ENCODE measurements at regions not wholly inside any gene's neighbourhood (a gene's known extent, or its start where the extent isn't known, plus 50 kb on each side); places are given as distances from the start of the nearest gene placed in this dataset.

DNA sequence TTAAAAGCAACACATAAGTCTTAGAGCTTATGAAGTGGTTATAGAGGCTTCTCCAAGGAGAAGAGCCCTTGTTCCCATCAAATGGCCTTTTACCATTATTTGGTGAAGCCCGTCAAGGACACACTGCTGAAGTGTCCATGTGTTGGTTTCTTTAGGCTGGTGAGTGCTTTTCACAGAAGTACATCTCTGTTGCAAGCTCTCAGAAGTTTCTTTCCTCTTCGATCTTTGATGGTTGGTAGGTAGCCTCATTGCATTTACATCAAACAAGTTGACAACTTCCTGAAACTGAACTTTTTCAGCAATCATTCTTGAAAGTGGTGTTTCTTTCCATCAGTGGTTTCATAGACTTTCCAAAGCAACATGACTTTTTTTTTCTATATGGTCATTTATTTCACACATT is 465.6 kb downstream of the HDGFL1 start:
- H3K4me3 ChIP-seq (ENCODE audit: low read depth in 1 of 3, low read length in 3 of 3): no peak overlapping the region
- TF ChIP-seq GABPA (IDR thresholded peaks at IDR 0.05 in 1 of 2, conservative IDR thresholded peaks at IDR 0.05 in 1 of 2) (no peak), JUND (IDR thresholded peaks at IDR 0.05) (no peak), HNF4A (conservative IDR thresholded peaks at IDR 0.05) (no peak), EGR1 (IDR thresholded peaks at IDR 0.05; ENCODE audit: low read depth in 2 of 2) (no peak), FOXA2 (IDR thresholded peaks at IDR 0.05) (no peak), YY1 (IDR thresholded peaks at IDR 0.05) (no peak), RXRA (IDR thresholded peaks at IDR 0.05) (no peak), SP1 (IDR thresholded peaks at IDR 0.05) (no peak), TAF1 (conservative IDR thresholded peaks at IDR 0.05) (no peak), RAD21 (IDR thresholded peaks at IDR 0.05) (no peak)
- TF ChIP-seq, protein P1, sequence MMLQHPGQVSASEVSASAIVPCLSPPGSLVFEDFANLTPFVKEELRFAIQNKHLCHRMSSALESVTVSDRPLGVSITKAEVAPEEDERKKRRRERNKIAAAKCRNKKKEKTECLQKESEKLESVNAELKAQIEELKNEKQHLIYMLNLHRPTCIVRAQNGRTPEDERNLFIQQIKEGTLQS (IDR thresholded peaks at IDR 0.05): no peak
- TF ChIP-seq, protein P2, sequence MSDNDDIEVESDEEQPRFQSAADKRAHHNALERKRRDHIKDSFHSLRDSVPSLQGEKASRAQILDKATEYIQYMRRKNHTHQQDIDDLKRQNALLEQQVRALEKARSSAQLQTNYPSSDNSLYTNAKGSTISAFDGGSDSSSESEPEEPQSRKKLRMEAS (IDR thresholded peaks at IDR 0.05): no peak
- H3K36me3 ChIP-seq (ENCODE audit: control insufficient read depth in 4 of 4, insufficient read depth in 3 of 4, low read depth in 1 of 4, low read length in 3 of 4): no peaks in the 10 kb centered on the region
- H3K4me1 ChIP-seq (ENCODE audit: control insufficient read depth in 4 of 4, insufficient read depth in 4 of 4, low read length in 3 of 4): no peaks in the 10 kb centered on the region
- WGBS: 85% methylated on average over 2 of the region's 2 CpGs
- no peaks in the 10 kb centered on the region for H3K27me3 ChIP-seq (ENCODE audit: control insufficient read depth in 4 of 4, insufficient read depth in 4 of 4, low read length in 3 of 4)
- H3K27ac ChIP-seq (ENCODE audit: low read depth in 1 of 2, low read length in 2 of 2): no peak overlapping the region
- DNase-seq (ENCODE audit: low spot score): no peak
- H3K9me3 ChIP-seq (ENCODE audit: control insufficient read depth in 4 of 4, low read length in 3 of 4): no peaks in the 10 kb centered on the region
- no peak overlapping the region for H3K9ac ChIP-seq (ENCODE audit: low read depth in 1 of 2, low read length in 2 of 2)

DNA sequence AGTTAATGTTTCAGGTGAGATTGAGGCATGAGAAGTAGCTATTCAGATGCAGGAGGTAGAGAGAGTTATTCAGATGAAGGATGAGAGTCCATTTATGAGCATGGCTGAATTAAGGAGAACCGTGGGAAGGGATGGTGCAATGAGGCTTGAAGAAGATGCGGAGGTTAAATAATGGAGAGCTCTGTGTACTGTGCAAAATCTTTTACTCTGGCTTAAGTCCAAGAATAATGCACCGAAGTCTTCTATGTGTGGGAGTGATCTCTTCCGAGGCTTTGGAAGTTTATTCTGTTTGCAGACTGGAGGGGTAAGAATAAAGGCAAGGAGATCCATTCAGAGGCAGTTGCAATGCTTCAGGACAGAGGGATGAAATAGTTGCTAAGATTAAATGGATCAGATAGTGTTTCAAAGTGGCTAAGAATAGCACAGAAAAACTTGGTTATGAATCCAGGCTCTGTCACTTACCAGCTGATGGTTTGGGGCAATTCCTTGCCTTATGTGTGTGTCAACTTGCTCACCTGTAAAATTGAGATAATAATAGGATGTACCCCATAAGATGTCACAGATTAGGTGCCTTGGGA is 467.1 kb downstream of the HDGFL1 start:
- Histone ChIP-seq H3K27ac (ENCODE audit: low read depth in 1 of 2, low read length in 2 of 2) (no peak overlapping the region), H3K36me3 (ENCODE audit: control insufficient read depth in 4 of 4, insufficient read depth in 3 of 4, low read depth in 1 of 4, low read length in 3 of 4) (no peaks in the 10 kb centered on the region), H3K9me3 (ENCODE audit: control insufficient read depth in 4 of 4, low read length in 3 of 4) (no peaks in the 10 kb centered on the region), H3K27me3 (ENCODE audit: control insufficient read depth in 4 of 4, insufficient read depth in 4 of 4, low read length in 3 of 4) (no peaks in the 10 kb centered on the region), H3K4me3 (ENCODE audit: low read depth in 1 of 3, low read length in 3 of 3) (no peak overlapping the region), H3K9ac (ENCODE audit: low read depth in 1 of 2, low read length in 2 of 2) (no peak overlapping the region), H3K4me1 (ENCODE audit: control insufficient read depth in 4 of 4, insufficient read depth in 4 of 4, low read length in 3 of 4) (no peaks in the 10 kb centered on the region)
- DNase-seq (ENCODE audit: low spot score): no peak
- WGBS: 84% methylated on average over 4 of the region's 4 CpGs
- TF ChIP-seq YY1 (IDR thresholded peaks at IDR 0.05): no peak
- TF ChIP-seq EGR1 (IDR thresholded peaks at IDR 0.05; ENCODE audit: low read depth in 2 of 2): no peak
- no peak for TF ChIP-seq SP1 (IDR thresholded peaks at IDR 0.05)
- TF ChIP-seq, protein P3, sequence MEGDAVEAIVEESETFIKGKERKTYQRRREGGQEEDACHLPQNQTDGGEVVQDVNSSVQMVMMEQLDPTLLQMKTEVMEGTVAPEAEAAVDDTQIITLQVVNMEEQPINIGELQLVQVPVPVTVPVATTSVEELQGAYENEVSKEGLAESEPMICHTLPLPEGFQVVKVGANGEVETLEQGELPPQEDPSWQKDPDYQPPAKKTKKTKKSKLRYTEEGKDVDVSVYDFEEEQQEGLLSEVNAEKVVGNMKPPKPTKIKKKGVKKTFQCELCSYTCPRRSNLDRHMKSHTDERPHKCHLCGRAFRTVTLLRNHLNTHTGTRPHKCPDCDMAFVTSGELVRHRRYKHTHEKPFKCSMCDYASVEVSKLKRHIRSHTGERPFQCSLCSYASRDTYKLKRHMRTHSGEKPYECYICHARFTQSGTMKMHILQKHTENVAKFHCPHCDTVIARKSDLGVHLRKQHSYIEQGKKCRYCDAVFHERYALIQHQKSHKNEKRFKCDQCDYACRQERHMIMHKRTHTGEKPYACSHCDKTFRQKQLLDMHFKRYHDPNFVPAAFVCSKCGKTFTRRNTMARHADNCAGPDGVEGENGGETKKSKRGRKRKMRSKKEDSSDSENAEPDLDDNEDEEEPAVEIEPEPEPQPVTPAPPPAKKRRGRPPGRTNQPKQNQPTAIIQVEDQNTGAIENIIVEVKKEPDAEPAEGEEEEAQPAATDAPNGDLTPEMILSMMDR (IDR thresholded peaks at IDR 0.05; ENCODE audit: low read depth, low read length, missing input control): no peak
- no peak for TF ChIP-seq RAD21 (IDR thresholded peaks at IDR 0.05)
- no peak for TF ChIP-seq RXRA (IDR thresholded peaks at IDR 0.05)
- TF ChIP-seq, protein P4, sequence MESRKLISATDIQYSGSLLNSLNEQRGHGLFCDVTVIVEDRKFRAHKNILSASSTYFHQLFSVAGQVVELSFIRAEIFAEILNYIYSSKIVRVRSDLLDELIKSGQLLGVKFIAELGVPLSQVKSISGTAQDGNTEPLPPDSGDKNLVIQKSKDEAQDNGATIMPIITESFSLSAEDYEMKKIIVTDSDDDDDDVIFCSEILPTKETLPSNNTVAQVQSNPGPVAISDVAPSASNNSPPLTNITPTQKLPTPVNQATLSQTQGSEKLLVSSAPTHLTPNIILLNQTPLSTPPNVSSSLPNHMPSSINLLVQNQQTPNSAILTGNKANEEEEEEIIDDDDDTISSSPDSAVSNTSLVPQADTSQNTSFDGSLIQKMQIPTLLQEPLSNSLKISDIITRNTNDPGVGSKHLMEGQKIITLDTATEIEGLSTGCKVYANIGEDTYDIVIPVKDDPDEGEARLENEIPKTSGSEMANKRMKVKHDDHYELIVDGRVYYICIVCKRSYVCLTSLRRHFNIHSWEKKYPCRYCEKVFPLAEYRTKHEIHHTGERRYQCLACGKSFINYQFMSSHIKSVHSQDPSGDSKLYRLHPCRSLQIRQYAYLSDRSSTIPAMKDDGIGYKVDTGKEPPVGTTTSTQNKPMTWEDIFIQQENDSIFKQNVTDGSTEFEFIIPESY (IDR thresholded peaks at IDR 0.05): no peak
- TF ChIP-seq FOXA1 (IDR thresholded peaks at IDR 0.05): no peak
- TF ChIP-seq TAF1 (conservative IDR thresholded peaks at IDR 0.05): no peak
